Progenitor cell of endocrine pancreas (in vitro differentiated cells): ENCODE measurements at regions not wholly inside any gene's neighbourhood (a gene's known extent, or its start where the extent isn't known, plus 50 kb on each side); places are given as distances from the start of the nearest gene placed in this dataset.

Source experiments
- DNase-seq: peaks from one replicate; pipeline ENCODE4 v3.0.0; 2021; ENCODE audit warnings: low spot score; ENCODE audit not compliant: unreplicated experiment
- H3K27ac Mint-ChIP-seq: 2 replicates; pipeline ENCODE4 v1.8.0; 2021; ENCODE audit warnings: mild to moderate bottlenecking, moderate library complexity, mixed read lengths
- H3K27me3 Mint-ChIP-seq: 2 replicates; pipeline ENCODE4 v1.8.0; 2021; ENCODE audit warnings: mixed read lengths
- H3K36me3 Mint-ChIP-seq: 2 replicates; pipeline ENCODE4 v1.8.0; 2022; ENCODE audit warnings: mixed read lengths; ENCODE audit not compliant: insufficient read depth
- H3K4me1 Mint-ChIP-seq: 2 replicates; pipeline ENCODE4 v1.8.0; 2021; ENCODE audit warnings: low read depth, mixed read lengths
- H3K4me3 Mint-ChIP-seq: 2 replicates; pipeline ENCODE4 v1.8.0; 2021; ENCODE audit warnings: low read depth, mild to moderate bottlenecking, moderate library complexity, mixed read lengths
- H3K9me3 Mint-ChIP-seq: 2 replicates; pipeline ENCODE4 v1.8.0; 2021; ENCODE audit warnings: low read depth, mixed read lengths
- TF ChIP-seq, protein P1 (sequence below): fragments of 200-600 bp; sonication (generic); IDR thresholded peaks from one replicate; pipeline ENCODE4 v1.5.0; 2021; ENCODE audit warnings: antibody characterized with exemption, mild to moderate bottlenecking; ENCODE audit not compliant: unreplicated experiment

DNA sequence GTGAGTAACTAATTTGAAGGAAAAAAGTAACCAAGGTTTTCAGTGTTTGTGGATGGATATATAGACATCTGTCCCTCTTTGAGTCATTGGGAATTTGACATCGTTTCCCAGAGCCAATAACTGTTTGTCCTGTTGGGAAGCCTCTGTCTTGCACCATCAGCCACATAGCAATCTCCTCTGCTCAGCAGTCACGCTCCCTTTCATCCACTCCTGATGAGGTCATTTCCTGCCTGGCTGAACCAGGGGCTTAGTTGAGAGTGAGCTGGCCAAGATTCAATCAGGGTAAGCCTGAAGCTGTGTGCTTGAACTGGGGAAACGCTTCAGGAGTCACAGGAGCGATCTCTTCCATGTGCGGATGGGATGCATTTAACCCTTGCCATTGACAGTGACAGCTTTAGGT lies 121.5 kb upstream of the FOXQ1 start:
- H3K9me3 Mint-ChIP-seq = peaks cover 14% of the 10 kb centered on the region
- no peak overlapping the region for H3K4me3 Mint-ChIP-seq
- H3K27me3 Mint-ChIP-seq = peaks cover 14% of the 10 kb centered on the region
- H3K27ac Mint-ChIP-seq = no peak overlapping the region
- H3K4me1 Mint-ChIP-seq = no peaks in the 10 kb centered on the region
- no peak for DNase-seq
- TF ChIP-seq, protein P1, sequence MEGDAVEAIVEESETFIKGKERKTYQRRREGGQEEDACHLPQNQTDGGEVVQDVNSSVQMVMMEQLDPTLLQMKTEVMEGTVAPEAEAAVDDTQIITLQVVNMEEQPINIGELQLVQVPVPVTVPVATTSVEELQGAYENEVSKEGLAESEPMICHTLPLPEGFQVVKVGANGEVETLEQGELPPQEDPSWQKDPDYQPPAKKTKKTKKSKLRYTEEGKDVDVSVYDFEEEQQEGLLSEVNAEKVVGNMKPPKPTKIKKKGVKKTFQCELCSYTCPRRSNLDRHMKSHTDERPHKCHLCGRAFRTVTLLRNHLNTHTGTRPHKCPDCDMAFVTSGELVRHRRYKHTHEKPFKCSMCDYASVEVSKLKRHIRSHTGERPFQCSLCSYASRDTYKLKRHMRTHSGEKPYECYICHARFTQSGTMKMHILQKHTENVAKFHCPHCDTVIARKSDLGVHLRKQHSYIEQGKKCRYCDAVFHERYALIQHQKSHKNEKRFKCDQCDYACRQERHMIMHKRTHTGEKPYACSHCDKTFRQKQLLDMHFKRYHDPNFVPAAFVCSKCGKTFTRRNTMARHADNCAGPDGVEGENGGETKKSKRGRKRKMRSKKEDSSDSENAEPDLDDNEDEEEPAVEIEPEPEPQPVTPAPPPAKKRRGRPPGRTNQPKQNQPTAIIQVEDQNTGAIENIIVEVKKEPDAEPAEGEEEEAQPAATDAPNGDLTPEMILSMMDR = no peak
- no peaks in the 10 kb centered on the region for H3K36me3 Mint-ChIP-seq

DNA sequence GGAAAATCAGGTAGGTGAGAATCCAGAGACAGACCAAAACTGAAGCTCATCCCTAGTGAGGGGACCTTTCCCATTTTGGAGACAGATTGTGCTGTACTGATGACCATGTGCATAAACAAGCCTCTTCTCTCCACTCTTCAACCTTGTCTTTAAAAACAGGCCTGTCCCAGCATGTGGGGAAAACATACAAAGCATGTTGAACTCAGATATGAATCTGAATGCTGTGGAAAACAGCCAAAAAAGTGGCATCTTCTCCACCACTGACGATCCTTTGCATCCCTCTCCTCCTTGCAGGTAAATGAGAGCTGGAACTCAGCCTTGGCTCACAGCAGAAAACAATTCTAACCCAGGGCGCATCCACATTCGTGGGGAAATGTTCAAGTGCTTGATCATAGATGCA lies 123.7 kb upstream of the FOXQ1 start:
- Mint-ChIP-seq H3K27ac (no peak overlapping the region), H3K36me3 (no peaks in the 10 kb centered on the region)
- TF ChIP-seq, protein P1 = no peak

DNA sequence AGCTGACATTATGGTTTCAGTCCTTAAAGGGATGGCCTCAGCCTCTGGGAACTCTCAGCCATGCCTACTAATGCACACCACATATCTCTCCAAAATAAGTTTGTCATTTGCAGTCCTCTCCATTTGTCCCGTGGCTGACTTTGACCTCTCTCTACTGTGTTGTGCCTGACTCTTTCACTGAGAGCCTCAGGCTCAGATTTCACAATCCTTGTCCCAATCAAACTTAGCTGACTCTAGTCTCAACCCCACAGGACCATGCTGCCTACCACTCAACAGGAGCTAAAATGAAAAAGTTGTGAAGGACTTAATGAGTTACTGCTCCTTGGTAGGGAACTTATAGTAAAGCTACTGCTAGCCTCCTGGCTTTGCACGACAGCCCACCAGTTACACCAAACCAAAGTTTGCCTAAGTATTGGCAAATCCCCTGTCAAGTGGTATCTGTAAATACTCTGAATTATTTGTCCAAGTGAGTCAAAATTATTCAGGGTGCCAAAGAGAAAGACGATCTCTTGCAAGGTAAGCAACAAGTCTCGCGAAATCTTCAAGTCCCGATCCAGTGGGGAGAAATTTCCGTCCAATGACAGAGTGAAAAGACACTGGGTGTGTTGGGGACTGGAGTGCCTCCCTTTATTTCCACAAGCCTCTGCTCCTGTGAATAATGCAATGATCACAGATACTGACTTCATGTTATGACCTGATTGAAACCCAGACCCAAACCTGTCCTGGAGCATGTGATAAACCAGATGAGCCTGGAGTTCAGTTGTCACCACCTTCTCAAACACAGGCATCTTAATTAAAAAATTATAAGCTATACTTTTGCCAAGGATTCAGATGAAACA lies 124.4 kb upstream of the FOXQ1 start:
- Mint-ChIP-seq H3K4me1 (peaks cover 3% of the 10 kb centered on the region), H3K27me3 (peaks cover 19% of the 10 kb centered on the region), H3K4me3 (no peak overlapping the region), H3K9me3 (no peaks in the 10 kb centered on the region), H3K27ac (no peak overlapping the region), H3K36me3 (no peaks in the 10 kb centered on the region)
- TF ChIP-seq, protein P1 = no peak
- no peak for DNase-seq

More for the DNA sequence above, 123.7 kb upstream of the FOXQ1 start:
- Mint-ChIP-seq H3K4me1 (no peaks in the 10 kb centered on the region), H3K4me3 (no peak overlapping the region), H3K27me3 (peaks cover 15% of the 10 kb centered on the region), H3K9me3 (no peaks in the 10 kb centered on the region)
- DNase-seq = no peak

DNA sequence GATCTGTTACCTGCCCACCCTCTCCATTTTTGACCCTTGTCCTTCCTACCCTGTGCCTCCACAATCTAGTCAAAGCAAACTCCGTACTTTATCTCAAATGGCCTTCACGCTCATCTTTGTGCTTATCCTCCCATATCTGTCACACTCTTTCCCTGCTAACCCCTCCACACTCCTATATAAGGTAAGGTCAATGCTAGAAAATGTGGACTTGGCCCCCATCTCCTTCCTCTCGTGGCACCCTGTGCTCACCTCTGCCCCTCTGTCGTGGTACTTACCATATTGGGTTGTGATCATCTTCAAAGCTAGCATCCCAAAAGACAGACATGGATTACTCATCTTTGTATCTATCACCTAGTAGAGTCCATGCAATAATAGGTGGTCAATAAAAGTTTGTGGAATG lies 127.6 kb upstream of the FOXQ1 start:
- no peaks in the 10 kb centered on the region for H3K9me3 Mint-ChIP-seq
- TF ChIP-seq, protein P1 = no peak
- no peaks in the 10 kb centered on the region for H3K36me3 Mint-ChIP-seq
- no peak for DNase-seq
- H3K27me3 Mint-ChIP-seq = peaks cover 26% of the 10 kb centered on the region
- peaks cover 6% of the 10 kb centered on the region for H3K4me1 Mint-ChIP-seq
- H3K27ac Mint-ChIP-seq = no peak overlapping the region
- H3K4me3 Mint-ChIP-seq = no peak overlapping the region

DNA sequence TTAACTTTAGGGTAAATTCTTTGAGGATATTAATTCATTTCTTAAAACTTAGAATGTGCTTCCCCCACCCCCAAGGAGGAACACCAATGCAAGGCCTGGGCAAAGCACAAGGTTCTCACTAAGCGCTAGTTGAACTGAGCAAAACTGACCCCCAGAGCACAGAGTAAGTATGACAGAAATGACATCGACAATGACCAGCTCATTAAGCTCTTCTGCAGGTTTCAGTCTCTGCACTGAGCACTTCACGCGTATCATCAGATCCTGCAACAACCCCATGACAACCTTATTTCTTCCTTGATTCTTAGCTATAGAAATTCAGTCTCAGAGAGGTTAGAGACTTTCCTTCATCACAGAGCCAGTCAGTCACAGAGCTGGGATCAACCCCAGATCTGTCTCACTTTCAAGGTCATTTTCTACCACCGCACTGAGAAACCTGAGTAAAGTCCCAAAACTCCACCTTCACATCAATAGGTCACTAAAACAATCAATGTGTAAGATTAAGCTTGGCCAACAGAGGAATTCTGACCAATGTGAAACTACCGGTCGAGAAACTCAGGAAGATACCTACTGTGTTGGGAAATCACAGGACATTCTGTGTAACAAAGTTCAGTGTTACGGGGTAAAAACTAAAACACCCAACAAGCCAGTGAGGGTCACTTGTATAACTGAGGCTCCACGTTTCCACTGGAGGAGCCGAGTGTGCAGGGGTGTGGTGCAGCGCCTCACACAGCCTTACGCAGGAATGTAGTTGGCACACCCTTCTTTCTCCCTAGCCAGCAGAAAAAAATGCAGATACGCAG lies 129.0 kb upstream of the FOXQ1 start:
- Mint-ChIP-seq H3K27me3 (peaks cover 25% of the 10 kb centered on the region), H3K4me3 (no peak overlapping the region), H3K36me3 (no peaks in the 10 kb centered on the region), H3K4me1 (peaks cover 6% of the 10 kb centered on the region), H3K9me3 (no peaks in the 10 kb centered on the region), H3K27ac (no peak overlapping the region)
- TF ChIP-seq, protein P1 = no peak
- DNase-seq = no peak
